ENCODE measurements at regions not wholly inside any gene's neighbourhood (a gene's known extent, or its start where the extent isn't known, plus 50 kb on each side); places are given as distances from the start of the nearest gene placed in this dataset.
A peak's percentile ranks its signal among the peaks of the same experiment; 100 is the strongest.
"Not testable (repeated sequence)": the region's sequence is repeated elsewhere in the genome, so short reads cannot be mapped to it uniquely, and the experiment has no call there.

- no peak for DNase-seq
Observed at GRCh38 chr5:13470975-13471374, 473.5 kb downstream of the DNAH5 start.

- no peak for DNase-seq
Observed at GRCh38 chr5:13470263-13470662, 474.2 kb downstream of the DNAH5 start.

GRCh38 chr5:13464532-13465193 is 479.8 kb downstream of the DNAH5 start:
- no peak for DNase-seq

GRCh38 chr5:13460587-13460986 is 483.9 kb downstream of the DNAH5 start:
- no peak for DNase-seq

GRCh38 chr5:13454050-13454449 is 490.4 kb downstream of the DNAH5 start:
- DNase-seq = no peak

GRCh38 chr5:13448843-13449242 is 495.6 kb downstream of the DNAH5 start:
- DNase-seq = no peak

- no peak for DNase-seq
Observed at GRCh38 chr5:13439430-13439829, 505.1 kb downstream of the DNAH5 start.

GRCh38 chr5:13427827-13428557 is 516.5 kb downstream of the DNAH5 start:
- DNase-seq = no peak

- peak; percentile 25 for DNase-seq
Observed at GRCh38 chr5:13412040-13412595, 532.4 kb downstream of the DNAH5 start.

- no peak for DNase-seq
Observed at GRCh38 chr5:13408616-13409015, 535.9 kb downstream of the DNAH5 start.

GRCh38 chr5:13403351-13403750 is 541.1 kb downstream of the DNAH5 start:
- DNase-seq = no peak

GRCh38 chr5:13385066-13385465 is 559.4 kb downstream of the DNAH5 start:
- no peak for DNase-seq

GRCh38 chr5:13382232-13382631 is 562.3 kb downstream of the DNAH5 start:
- DNase-seq = no peak

- no peak for DNase-seq
Observed at GRCh38 chr5:13378091-13378490, 566.4 kb downstream of the DNAH5 start.

GRCh38 chr5:13359344-13359743 is 585.1 kb downstream of the DNAH5 start:
- DNase-seq = no peak

- no peak for DNase-seq
Observed at GRCh38 chr5:13358342-13358741, 586.1 kb downstream of the DNAH5 start.

- DNase-seq = no peak
Observed at GRCh38 chr5:13357929-13358328, 586.6 kb downstream of the DNAH5 start.

GRCh38 chr5:13356226-13356625 is 588.3 kb downstream of the DNAH5 start:
- DNase-seq = no peak

- DNase-seq = no peak
Observed at GRCh38 chr5:13354611-13355010, 589.9 kb downstream of the DNAH5 start.

- no peak for DNase-seq
Observed at GRCh38 chr5:13350767-13351166, 593.7 kb downstream of the DNAH5 start.

GRCh38 chr5:13348568-13348967 is 595.9 kb downstream of the DNAH5 start:
- DNase-seq = no peak

- no peak for DNase-seq
Observed at GRCh38 chr5:13346401-13346800, 598.1 kb downstream of the DNAH5 start.

GRCh38 chr5:13339093-13339492 is 605.4 kb downstream of the DNAH5 start:
- no peak for DNase-seq

- not testable (repeated sequence) for DNase-seq
Observed at GRCh38 chr5:13335026-13335425, 609.5 kb downstream of the DNAH5 start.
